Skin of body (tissue), 1 donor: ENCODE measurements at regions not wholly inside any gene's neighbourhood (a gene's known extent, or its start where the extent isn't known, plus 50 kb on each side); places are given as distances from the start of the nearest gene placed in this dataset.
"Not testable (repeated sequence)": the region's sequence is repeated elsewhere in the genome, so short reads cannot be mapped to it uniquely, and the experiment has no call there.

Experiments used
- DNase-seq: peaks from one replicate; lab custom pipeline; 2025; lab: John Stamatoyannopoulos, UW

DNA sequence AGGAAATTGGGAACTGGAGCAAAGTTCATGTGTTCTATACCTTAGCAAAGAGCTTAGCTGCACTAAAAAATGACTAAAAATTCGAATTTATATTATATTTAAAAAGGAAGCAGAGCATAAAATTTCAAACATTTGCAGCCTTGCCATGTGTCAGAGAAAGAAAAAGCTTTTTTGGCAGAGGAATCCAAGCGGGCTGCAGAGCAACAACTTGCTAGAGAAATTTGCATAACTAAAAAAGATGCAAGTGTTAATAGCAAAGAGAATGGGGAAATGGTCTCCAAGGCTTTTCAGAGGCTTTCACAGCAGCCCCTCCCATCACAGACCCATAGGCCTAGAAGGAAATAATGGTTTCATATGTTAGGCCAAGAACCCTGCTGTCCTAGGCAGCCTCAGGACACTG lies 1315.9 kb downstream of the DSC3 start:
- DNase-seq = no peak

DNA sequence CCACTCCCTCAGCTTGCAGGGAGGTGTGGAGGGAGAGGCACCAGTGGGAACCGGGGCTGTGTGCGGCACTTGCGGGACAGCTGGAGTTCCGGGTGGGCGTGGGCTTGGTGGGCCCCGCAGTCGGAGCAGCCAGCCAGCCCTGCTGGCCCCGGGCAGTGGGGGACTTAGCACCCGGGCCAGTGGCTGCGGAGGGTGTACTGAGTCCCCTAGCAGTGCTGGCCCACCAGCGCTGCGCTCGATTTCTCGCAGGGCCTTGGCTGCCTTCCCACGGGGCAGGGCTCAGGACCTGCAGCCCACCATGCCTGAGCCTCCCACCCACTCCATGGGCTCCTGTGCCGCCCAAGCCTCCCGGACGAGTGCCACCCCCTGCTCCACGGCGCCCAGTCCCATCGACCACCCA lies 1319.1 kb downstream of the DSC3 start:
- not testable (repeated sequence) for DNase-seq

- DNase-seq = not testable (repeated sequence)
These were observed 1326.6 kb downstream of the DSC3 start for GRCh38 chr18:29715960-29716359.

- no peak for DNase-seq
These were observed 1329.8 kb downstream of the DSC3 start for GRCh38 chr18:29712785-29713184.

DNA sequence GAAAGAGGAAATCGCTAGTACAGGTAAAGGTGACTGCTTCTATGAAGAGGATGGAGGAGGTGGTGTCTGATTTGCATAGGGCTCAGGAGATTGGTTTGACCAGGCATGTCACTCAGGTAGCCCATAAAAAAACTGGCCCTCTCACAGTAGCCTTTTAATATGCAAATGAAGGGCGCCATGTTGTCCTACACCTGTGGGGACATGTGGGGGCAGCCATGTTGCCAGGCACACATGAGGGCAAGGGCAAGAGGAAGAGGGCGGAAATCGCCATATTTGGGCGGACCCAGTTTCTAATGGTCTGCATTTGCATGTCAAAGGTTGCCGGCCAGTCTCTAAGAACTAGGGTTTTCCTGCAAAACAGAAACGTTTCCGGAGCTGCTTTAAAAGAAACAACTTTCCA lies 1330.6 kb downstream of the DSC3 start:
- no peak for DNase-seq

- no peak for DNase-seq
These were observed 1349.2 kb downstream of the DSC3 start for GRCh38 chr18:29693334-29693733.

GRCh38 chr18:29681578-29681977 lies 1361.0 kb downstream of the DSC3 start:
- DNase-seq = no peak

DNA sequence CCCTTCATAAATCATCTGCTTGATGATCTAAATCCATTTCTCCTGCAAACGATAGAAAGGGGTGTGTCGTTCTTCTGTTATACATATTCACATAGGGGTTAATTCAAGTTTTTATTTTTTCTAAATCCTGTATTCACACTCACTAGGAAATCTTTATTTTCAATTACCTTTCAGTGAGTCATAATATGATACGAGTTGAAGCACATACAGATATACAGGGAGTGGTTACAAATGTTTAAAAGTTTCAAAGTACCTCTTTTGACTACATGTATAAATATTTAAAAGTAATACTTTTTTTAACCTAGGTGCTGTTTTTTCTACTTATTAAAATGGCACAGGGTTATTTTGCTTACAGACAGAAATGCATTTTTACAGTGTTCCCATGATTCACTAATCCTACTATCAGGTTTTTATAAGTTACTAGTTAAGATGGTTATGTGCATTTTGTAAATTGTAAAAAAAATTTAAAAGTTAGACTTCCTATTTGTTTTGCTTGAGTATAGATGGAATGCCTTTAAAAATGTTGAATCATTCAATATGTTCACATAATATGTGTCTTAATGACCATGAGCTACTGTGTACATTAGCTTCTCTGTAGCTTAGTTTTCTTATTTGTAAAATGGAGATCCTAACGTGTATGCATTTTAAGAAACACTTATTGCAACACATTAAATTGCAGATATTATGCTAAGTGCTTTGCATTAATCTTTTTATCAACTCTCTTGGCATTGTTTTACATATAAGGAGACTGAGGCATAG lies 1378.1 kb downstream of the DSC3 start:
- no peak for DNase-seq

GRCh38 chr18:29661924-29662323 lies 1380.6 kb downstream of the DSC3 start:
- DNase-seq = no peak

- DNase-seq = no peak
These were observed 1381.8 kb downstream of the DSC3 start for GRCh38 chr18:29660777-29661176.

- peak; percentile 15 for DNase-seq
These were observed 1388.8 kb downstream of the DSC3 start for GRCh38 chr18:29653671-29654215.

- DNase-seq = no peak
These were observed 1389.7 kb downstream of the DSC3 start for GRCh38 chr18:29652797-29653196.

GRCh38 chr18:29651122-29651680 lies 1391.3 kb downstream of the DSC3 start:
- DNase-seq = no peak

DNA sequence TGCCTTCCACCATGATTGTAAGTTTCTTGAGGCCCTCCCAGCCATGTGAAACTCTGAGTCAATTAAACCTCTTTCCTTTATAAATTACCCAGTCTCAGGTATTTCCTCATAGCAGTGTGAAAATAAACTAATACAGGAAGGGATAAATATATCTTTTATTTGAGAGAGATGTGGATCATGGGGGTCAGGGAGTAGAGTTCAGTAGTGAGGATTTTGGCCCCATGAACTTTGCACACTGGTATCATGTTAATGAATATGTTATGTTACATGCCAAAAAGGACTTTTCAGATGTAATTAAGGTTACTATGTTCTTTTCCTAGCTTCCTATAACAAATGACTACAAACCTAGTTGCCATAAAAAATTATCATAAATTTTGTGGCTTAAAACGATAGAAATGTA lies 1393.7 kb downstream of the DSC3 start:
- DNase-seq = no peak

DNA sequence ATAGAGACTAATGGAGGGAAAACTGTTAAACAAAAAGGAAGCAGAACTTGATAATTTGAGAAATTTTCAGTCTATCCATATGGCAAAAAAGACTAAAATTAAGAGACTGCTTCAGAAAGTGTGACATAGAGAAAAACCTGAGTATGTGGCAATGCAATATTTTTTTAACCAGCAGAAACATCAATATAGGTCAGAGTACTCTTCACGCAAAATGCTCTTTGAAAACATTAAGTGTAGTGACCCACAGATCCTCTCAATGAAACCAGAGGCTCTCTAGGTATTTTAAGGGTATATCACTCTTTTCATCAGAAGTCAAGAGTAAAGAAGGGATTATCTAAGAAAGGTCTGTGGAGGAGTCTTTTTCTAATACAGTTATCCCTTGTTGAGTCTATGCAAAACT lies 1394.8 kb downstream of the DSC3 start:
- no peak for DNase-seq

DNA sequence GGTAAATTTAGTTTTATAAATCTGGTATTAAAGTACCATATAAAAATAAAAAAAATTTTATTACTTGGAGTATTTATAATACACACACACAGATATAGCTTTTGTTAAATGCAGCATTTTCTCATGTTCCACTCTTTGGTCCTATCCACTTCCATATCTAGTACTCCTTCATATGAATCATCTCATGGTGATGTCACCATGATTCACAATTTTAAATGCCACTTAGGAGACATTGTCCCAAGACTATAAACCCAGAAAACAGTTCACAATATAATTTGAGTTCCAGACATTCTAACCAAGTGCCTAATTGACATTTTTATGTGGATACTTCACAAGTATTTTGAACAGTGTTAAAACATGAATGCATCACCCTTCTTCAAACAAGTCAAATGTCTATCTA lies 1398.3 kb downstream of the DSC3 start:
- no peak for DNase-seq

GRCh38 chr18:29629493-29630036 lies 1413.0 kb downstream of the DSC3 start:
- DNase-seq = no peak

GRCh38 chr18:29626094-29626493 lies 1416.4 kb downstream of the DSC3 start:
- DNase-seq = no peak

GRCh38 chr18:29616867-29617266 lies 1425.7 kb downstream of the DSC3 start:
- no peak for DNase-seq

DNA sequence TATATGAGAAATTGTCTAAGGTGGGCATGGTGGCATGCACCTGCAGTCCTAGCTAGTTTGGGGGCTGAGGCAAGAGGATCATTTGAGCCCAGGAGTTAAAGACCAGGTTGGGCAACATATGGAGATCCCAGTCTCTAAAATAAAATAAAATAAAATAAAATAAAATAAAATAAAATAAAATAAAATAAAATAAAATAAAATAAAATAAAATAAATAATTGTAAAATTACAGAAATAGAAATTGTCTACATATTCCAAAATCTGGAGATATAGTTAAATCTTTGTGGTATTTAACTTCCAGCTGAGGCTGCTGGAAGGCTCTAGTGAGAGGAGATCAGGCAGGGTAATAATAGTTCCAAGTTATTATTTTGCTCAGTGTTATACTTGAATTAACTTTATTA lies 1432.1 kb upstream of the CDH2 start:
- no peak for DNase-seq

DNA sequence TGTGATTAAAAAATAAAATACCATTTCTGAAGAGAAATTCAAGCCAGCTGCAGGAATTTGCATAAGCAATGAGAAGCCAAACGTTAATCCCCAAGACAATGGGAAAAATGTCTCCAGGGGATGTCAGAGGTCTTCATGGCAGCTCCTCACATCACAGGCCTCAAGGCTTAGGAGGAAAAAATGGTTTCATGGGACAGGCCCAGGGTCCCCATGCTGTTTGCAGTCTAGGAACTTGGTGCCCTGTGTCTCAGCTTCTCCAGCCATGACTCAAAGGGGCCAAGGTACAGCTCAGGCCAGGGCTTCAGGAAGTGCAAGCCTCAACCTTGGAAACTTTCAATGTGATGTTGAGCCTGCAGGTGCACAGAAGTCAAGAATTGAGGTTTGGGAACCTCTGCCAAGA lies 1428.4 kb upstream of the CDH2 start:
- DNase-seq = no peak

DNA sequence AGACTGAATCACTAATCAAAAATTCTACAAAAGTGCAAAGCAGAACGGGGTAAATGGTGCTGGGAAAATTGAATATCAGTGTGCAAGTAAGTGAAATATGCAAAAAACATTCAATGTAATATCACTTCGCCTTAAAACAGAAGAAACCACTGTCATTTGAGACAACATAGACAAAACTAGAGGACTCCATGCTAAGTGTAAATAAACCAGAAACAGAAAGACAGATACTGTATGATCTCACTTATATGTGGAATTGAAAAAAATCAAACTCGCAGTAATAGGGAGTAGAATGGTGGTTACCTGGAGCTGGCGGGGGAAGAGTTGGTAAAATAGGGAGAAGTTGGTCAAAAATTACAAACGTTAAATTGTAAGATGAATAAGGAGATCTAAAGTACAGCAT lies 1420.0 kb upstream of the CDH2 start:
- DNase-seq = no peak

- DNase-seq = no peak
These were observed 1417.6 kb upstream of the CDH2 start for GRCh38 chr18:29594493-29594892.
